ENCODE measurements at regions not wholly inside any gene's neighbourhood (a gene's known extent, or its start where the extent isn't known, plus 50 kb on each side); places are given as distances from the start of the nearest gene placed in this dataset.

DNA sequence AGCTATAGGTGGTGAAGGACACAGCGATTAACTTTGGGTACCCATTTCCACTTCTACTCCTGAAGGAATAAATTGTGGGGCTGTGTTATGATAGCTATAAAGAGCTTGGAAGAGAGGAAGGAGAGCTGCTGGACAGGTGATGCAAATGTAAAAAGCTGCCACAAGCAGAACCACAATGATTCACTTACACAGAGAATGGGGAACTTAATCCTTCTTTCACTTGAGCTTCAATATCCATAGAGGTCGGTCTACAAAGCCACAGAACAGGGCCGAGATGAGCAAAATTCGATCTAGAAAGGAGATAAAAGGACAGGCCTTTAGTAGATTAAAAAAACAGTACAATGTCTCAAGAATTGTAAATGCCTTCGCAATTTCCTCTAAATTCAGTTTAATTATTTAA is 831.1 kb downstream of the LRFN5 start:
- no peak for TF ChIP-seq EZH2phosphoT487 (IDR thresholded peaks at IDR 0.05; ENCODE audit: borderline replicate concordance, low read length)
- TF ChIP-seq, protein P1, sequence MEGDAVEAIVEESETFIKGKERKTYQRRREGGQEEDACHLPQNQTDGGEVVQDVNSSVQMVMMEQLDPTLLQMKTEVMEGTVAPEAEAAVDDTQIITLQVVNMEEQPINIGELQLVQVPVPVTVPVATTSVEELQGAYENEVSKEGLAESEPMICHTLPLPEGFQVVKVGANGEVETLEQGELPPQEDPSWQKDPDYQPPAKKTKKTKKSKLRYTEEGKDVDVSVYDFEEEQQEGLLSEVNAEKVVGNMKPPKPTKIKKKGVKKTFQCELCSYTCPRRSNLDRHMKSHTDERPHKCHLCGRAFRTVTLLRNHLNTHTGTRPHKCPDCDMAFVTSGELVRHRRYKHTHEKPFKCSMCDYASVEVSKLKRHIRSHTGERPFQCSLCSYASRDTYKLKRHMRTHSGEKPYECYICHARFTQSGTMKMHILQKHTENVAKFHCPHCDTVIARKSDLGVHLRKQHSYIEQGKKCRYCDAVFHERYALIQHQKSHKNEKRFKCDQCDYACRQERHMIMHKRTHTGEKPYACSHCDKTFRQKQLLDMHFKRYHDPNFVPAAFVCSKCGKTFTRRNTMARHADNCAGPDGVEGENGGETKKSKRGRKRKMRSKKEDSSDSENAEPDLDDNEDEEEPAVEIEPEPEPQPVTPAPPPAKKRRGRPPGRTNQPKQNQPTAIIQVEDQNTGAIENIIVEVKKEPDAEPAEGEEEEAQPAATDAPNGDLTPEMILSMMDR (IDR thresholded peaks at IDR 0.05; ENCODE audit: low read depth, low read length, poor library complexity, severe bottlenecking) = no peak
